NB4 (cell line): ENCODE measurements at regions not wholly inside any gene's neighbourhood (a gene's known extent, or its start where the extent isn't known, plus 50 kb on each side); places are given as distances from the start of the nearest gene placed in this dataset.
"Not testable (repeated sequence)": the region's sequence is repeated elsewhere in the genome, so short reads cannot be mapped to it uniquely, and the experiment has no call there.

Experiments
- CTCF ChIP-seq: IDR thresholded peaks from one replicate; pipeline ENCODE4 v1.5.1; 2012; ENCODE audit warnings: low read depth, low read length
- POLR2A ChIP-seq: IDR thresholded peaks from 2 replicates; pipeline ENCODE4 v1.6.1; 2011; ENCODE audit warnings: mild to moderate bottlenecking; ENCODE audit not compliant: insufficient read length; ENCODE audit errors: extremely low read depth

DNA sequence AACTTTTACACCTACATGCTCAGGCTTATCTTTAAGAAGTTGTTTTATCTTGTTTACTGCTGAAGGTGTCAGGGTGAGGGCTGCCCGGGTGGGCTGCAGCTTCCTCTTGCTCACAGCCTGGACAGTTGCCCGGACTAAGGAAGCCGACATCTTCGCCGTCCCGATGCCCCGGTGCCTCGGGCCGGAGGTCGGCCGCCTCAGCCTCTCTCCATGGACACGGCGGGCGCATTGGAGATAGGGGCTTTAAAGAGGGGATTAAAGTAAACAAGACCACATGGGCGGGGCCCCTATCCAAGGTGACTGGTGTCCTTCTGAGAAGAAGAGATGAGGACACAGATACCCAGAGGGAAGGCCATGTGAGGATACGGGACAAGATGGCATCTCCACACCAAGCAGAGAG lies 200.4 kb upstream of the HS6ST1 start:
- not testable (repeated sequence) for TF ChIP-seq CTCF, POLR2A
